GM23338 (cell line): ENCODE measurements at regions not wholly inside any gene's neighbourhood (a gene's known extent, or its start where the extent isn't known, plus 50 kb on each side); places are given as distances from the start of the nearest gene placed in this dataset.

Experiments used
- ATAC-seq: fragments of 200-7000 bp; cut with Tn5 transposase; 3 replicates; pipeline ENCODE4 v1.9.1; 2020
- DNase-seq: peaks from one replicate; pipeline ENCODE4 v3.0.0-alpha.2; 2015; ENCODE audit warnings: low spot score
- H2AFZ ChIP-seq: fragments of 200-600 bp; sonication (generic); 2 replicates; pipeline ENCODE4 v1.8.0; 2016; ENCODE audit warnings: antibody characterized with exemption, mild to moderate bottlenecking, moderate library complexity
- H3F3A ChIP-seq: fragments of 200-600 bp; sonication (generic); replicated peaks from 2 replicates; pipeline ENCODE4 v1.8.0; 2017; ENCODE audit warnings: antibody characterized with exemption, mixed run types, low read depth
- H3K27ac ChIP-seq: fragments of 200-600 bp; sonication (generic); 2 replicates; pipeline ENCODE4 v1.6.1; 2016; ENCODE audit warnings: low read depth
- H3K27me3 ChIP-seq: fragments of 200-600 bp; sonication (generic); 2 replicates; pipeline ENCODE4 v1.8.0; 2016; ENCODE audit warnings: mild to moderate bottlenecking, mixed run types, moderate library complexity; ENCODE audit not compliant: insufficient read depth
- H3K36me3 ChIP-seq: fragments of 200-600 bp; sonication (generic); 2 replicates; pipeline ENCODE4 v1.8.0; 2016; ENCODE audit warnings: mild to moderate bottlenecking; ENCODE audit not compliant: insufficient read depth
- H3K4me1 ChIP-seq: fragments of 200-600 bp; sonication (generic); 2 replicates; pipeline ENCODE4 v1.8.0; 2016; ENCODE audit warnings: mild to moderate bottlenecking, moderate library complexity; ENCODE audit not compliant: insufficient read depth
- H3K4me2 ChIP-seq: fragments of 200-600 bp; sonication (generic); 2 replicates; pipeline ENCODE4 v1.7.1; 2017; ENCODE audit warnings: mixed run types
- H3K4me3 ChIP-seq: fragments of 200-600 bp; sonication (generic); 2 replicates; pipeline ENCODE4 v1.6.1; 2016; ENCODE audit warnings: mixed run types
- H3K79me2 ChIP-seq: fragments of 200-600 bp; sonication (generic); replicated peaks from 2 replicates; pipeline ENCODE4 v1.8.0; 2017; ENCODE audit warnings: mild to moderate bottlenecking; ENCODE audit not compliant: insufficient read depth
- H3K9me2 ChIP-seq: fragments of 200-600 bp; sonication (generic); 2 replicates; pipeline ENCODE4 v1.8.0; 2017; ENCODE audit not compliant: insufficient read depth
- H4K20me1 ChIP-seq: fragments of 200-600 bp; sonication (generic); replicated peaks from 2 replicates; pipeline ENCODE4 v1.8.0; 2017; ENCODE audit warnings: mild to moderate bottlenecking; ENCODE audit not compliant: insufficient read depth
- H3K27ac Mint-ChIP-seq: 2 replicates; pipeline ENCODE4 v1.8.0; 2020; ENCODE audit warnings: inconsistent platforms, mild to moderate bottlenecking, moderate library complexity, mixed read lengths
- H3K27me3 Mint-ChIP-seq: 3 replicates; pipeline ENCODE4 v1.8.0; 2022; ENCODE audit warnings: low read depth, mild to moderate bottlenecking, moderate library complexity, mixed read lengths, inconsistent platforms; ENCODE audit not compliant: insufficient read depth, poor library complexity
- H3K36me3 Mint-ChIP-seq: 3 replicates; pipeline ENCODE4 v1.8.0; 2021; ENCODE audit warnings: low read depth, mild to moderate bottlenecking, inconsistent platforms, moderate library complexity, mixed read lengths
- H3K4me1 Mint-ChIP-seq: 3 replicates; pipeline ENCODE4 v1.8.0; 2020; ENCODE audit warnings: mild to moderate bottlenecking, inconsistent platforms, mixed read lengths
- H3K4me3 Mint-ChIP-seq: 3 replicates; pipeline ENCODE4 v1.8.0; 2021; ENCODE audit warnings: moderate library complexity, mild to moderate bottlenecking, inconsistent platforms, mixed read lengths
- H3K9me3 Mint-ChIP-seq: 3 replicates; pipeline ENCODE4 v1.8.0; 2020; ENCODE audit warnings: moderate library complexity, mild to moderate bottlenecking, inconsistent platforms, mixed read lengths
- CREB1 ChIP-seq: fragments of 250-450 bp; sonication (Bioruptor Pico); IDR thresholded peaks from 2 replicates; pipeline ENCODE4 v1.5.0; 2020; ENCODE audit warnings: low read depth, mild to moderate bottlenecking, moderate library complexity
- CTCF ChIP-seq, 2 experiments: fragments of 200-600 bp in 1 of 2; sonication (generic) in 1 of 2; conservative IDR thresholded peaks; 2 replicates each; pipeline versions ENCODE4 v1.5.1 to v1.6.1; 2016 to 2017; ENCODE audit warnings: antibody characterized with exemption in 2 of 2, low read depth in 2 of 2, mild to moderate bottlenecking in 2 of 2, moderate library complexity in 1 of 2
- EZH2 ChIP-seq: fragments of 200-600 bp; sonication (generic); IDR thresholded peaks from one replicate; pipeline ENCODE4 v1.8.0; 2017; ENCODE audit warnings: antibody characterized with exemption, mild to moderate bottlenecking, low read depth; ENCODE audit not compliant: unreplicated experiment
- JUNB ChIP-seq: IDR thresholded peaks from one replicate; pipeline ENCODE4 v1.6.1; 2016; ENCODE audit warnings: antibody characterized with exemption; ENCODE audit not compliant: unreplicated experiment
- ZNF114 ChIP-seq: fragments of 250-450 bp; sonication (Bioruptor Pico); IDR thresholded peaks from 2 replicates; pipeline ENCODE4 v1.5.0; 2020; ENCODE audit warnings: mild to moderate bottlenecking, moderate library complexity
- ZNF331 ChIP-seq: fragments of 250-450 bp; sonication (Bioruptor Pico); IDR thresholded peaks from 2 replicates; pipeline ENCODE4 v1.5.0; 2020; ENCODE audit warnings: low read depth, mild to moderate bottlenecking, moderate library complexity
- ZNF462 ChIP-seq: fragments of 250-450 bp; sonication (Bioruptor Pico); IDR thresholded peaks from 2 replicates; pipeline ENCODE4 v1.5.0; 2020; ENCODE audit warnings: mild to moderate bottlenecking, moderate library complexity

- ATAC-seq = no peak
- TF ChIP-seq JUNB = no peak
- Histone ChIP-seq H3K4me1 (no peaks in the 10 kb centered on the region), H3K27me3 (no peaks in the 10 kb centered on the region), H3K4me2 (no peak overlapping the region), H3K4me3 (no peak overlapping the region), H4K20me1 (no peaks in the 10 kb centered on the region), H3K9me2 (peaks cover 6% of the 10 kb centered on the region; the same call in 1 of the 2 replicates), H3K79me2 (no peaks in the 10 kb centered on the region), H3F3A (no peaks in the 10 kb centered on the region), H2AFZ (no peak overlapping the region), H3K36me3 (no peaks in the 10 kb centered on the region), H3K27ac (no peak overlapping the region)
- Mint-ChIP-seq H3K4me3 (no peak overlapping the region), H3K36me3 (no peaks in the 10 kb centered on the region), H3K4me1 (peaks cover 10% of the 10 kb centered on the region; the same call in 1 of the 3 replicates), H3K27ac (no peak overlapping the region), H3K27me3 (peaks cover 2% of the 10 kb centered on the region), H3K9me3 (no peaks in the 10 kb centered on the region)
- DNase-seq = no peak
Measured at GRCh38 chr2:556485-556884, 120.7 kb downstream of the TMEM18 start.

GRCh38 chr2:555164-555922 lies 121.9 kb downstream of the TMEM18 start:
- Mint-ChIP-seq H3K9me3 (no peaks in the 10 kb centered on the region), H3K4me3 (no peak overlapping the region), H3K36me3 (no peaks in the 10 kb centered on the region), H3K4me1 (peaks cover 12% of the 10 kb centered on the region; the same call in 1 of the 3 replicates), H3K27me3 (peaks cover 2% of the 10 kb centered on the region), H3K27ac (no peak overlapping the region)
- DNase-seq (no peak), ATAC-seq (no peak)
- Histone ChIP-seq H3F3A (no peaks in the 10 kb centered on the region), H3K9me2 (peaks cover 6% of the 10 kb centered on the region; the same call in 1 of the 2 replicates), H3K27me3 (no peaks in the 10 kb centered on the region), H2AFZ (no peak overlapping the region), H3K4me2 (no peak overlapping the region), H3K36me3 (no peaks in the 10 kb centered on the region), H3K4me3 (no peak overlapping the region), H3K79me2 (no peaks in the 10 kb centered on the region), H3K4me1 (no peaks in the 10 kb centered on the region), H3K27ac (no peak overlapping the region), H4K20me1 (no peaks in the 10 kb centered on the region)
- TF ChIP-seq EZH2 (no peak), CTCF (conservative IDR thresholded peaks at IDR 0.05; ENCODE audit: low read depth in 2 of 2) (no peak), ZNF114 (CRISPR knock-in tag) (no peak), ZNF331 (CRISPR knock-in tag) (no peak), CREB1 (CRISPR knock-in tag) (no peak)

- no peaks in the 10 kb centered on the region for H3K9me3 Mint-ChIP-seq
- Histone ChIP-seq H3K27ac (no peak overlapping the region), H3K27me3 (no peaks in the 10 kb centered on the region), H3K4me3 (no peak overlapping the region), H3K36me3 (no peaks in the 10 kb centered on the region), H3F3A (no peaks in the 10 kb centered on the region), H3K4me2 (no peak overlapping the region), H3K4me1 (no peaks in the 10 kb centered on the region), H3K79me2 (no peaks in the 10 kb centered on the region), H4K20me1 (no peaks in the 10 kb centered on the region), H3K9me2 (peaks cover 6% of the 10 kb centered on the region; the same call in 1 of the 2 replicates), H2AFZ (no peak overlapping the region)
- H3K27me3 Mint-ChIP-seq = peaks cover 2% of the 10 kb centered on the region
- no peak overlapping the region for H3K27ac Mint-ChIP-seq
- TF ChIP-seq ZNF462 (CRISPR knock-in tag) = no peak
- no peaks in the 10 kb centered on the region for H3K36me3 Mint-ChIP-seq
- ATAC-seq (no peak), DNase-seq (no peak)
- H3K4me3 Mint-ChIP-seq = no peak overlapping the region
- peaks cover 12% of the 10 kb centered on the region; the same call in 1 of the 3 replicates for H3K4me1 Mint-ChIP-seq
Measured at GRCh38 chr2:554444-554843, 122.8 kb downstream of the TMEM18 start.
